Tibial nerve (tissue), 4 donors: ENCODE measurements at regions not wholly inside any gene's neighbourhood (a gene's known extent, or its start where the extent isn't known, plus 50 kb on each side); places are given as distances from the start of the nearest gene placed in this dataset.

Experiments
- DNase-seq, 2 donors: peaks; one replicate each; pipeline ENCODE4 v3.0.0-alpha.2; 2019; ENCODE audit warnings: low spot score in 2 of 2
- H3K27ac ChIP-seq, 4 donors: fragments of 200-600 bp; sonication (generic) in 3 of 4; one replicate each; pipeline ENCODE4 v1.5.1; 2017 to 2019; ENCODE audit warnings: mild to moderate bottlenecking in 1 of 4
- H3K27me3 ChIP-seq, 2 donors: fragments of 200-600 bp; sonication (generic) in 1 of 2; one replicate each; pipeline versions ENCODE4 v1.5.1 to v1.6.0; 2017 to 2019
- H3K36me3 ChIP-seq, 3 donors: fragments of 200-600 bp; sonication (generic); one replicate each; pipeline ENCODE4 v1.5.1; 2018 to 2019
- H3K4me1 ChIP-seq, 4 donors: fragments of 200-600 bp; sonication (generic) in 3 of 4; one replicate each; pipeline ENCODE4 v1.5.1; 2017 to 2019
- H3K4me3 ChIP-seq, 4 donors: fragments of 200-600 bp; sonication (generic) in 3 of 4; one replicate each; pipeline ENCODE4 v1.5.1; 2017 to 2019; ENCODE audit warnings: mild to moderate bottlenecking in 1 of 4, moderate library complexity in 1 of 4
- H3K9me3 ChIP-seq, 4 donors: fragments of 200-600 bp; sonication (generic) in 3 of 4; one replicate each; pipeline ENCODE4 v1.5.1; 2017 to 2019
- CTCF ChIP-seq, 5 experiments: fragments of 200-600 bp in 3 of 5; fragments of 450-650 bp in 2 of 5; sonication (generic) in 3 of 5; IDR thresholded peaks; one replicate each; pipeline ENCODE4 v1.5.1; 2016 to 2019; ENCODE audit warnings: antibody characterized with exemption in 5 of 5, mild to moderate bottlenecking in 3 of 5, moderate library complexity in 2 of 5
- EP300 ChIP-seq, 2 donors: sonication (generic); formaldehyde crosslinking; IDR thresholded peaks; one replicate each; pipeline ENCODE4 v1.6.1; 2017; ENCODE audit warnings: antibody characterized with exemption in 2 of 2, mild to moderate bottlenecking in 1 of 2
- POLR2A ChIP-seq, 2 donors: fragments of 450-650 bp; IDR thresholded peaks; one replicate each; pipeline ENCODE4 v1.6.1; 2017; ENCODE audit warnings: antibody characterized with exemption in 2 of 2, mild to moderate bottlenecking in 2 of 2, moderate library complexity in 2 of 2
- WGBS, 2 donors: methylation state at CpG; one replicate each; pipeline ENCODE4 v1.1.5; 2018; 5-methylcytosine and 5-hydroxymethylcytosine counted together

- H3K4me1 ChIP-seq = no peaks in the 10 kb centered on the region
- 55 to 63% methylated on average over 5 of the region's 5 CpGs for WGBS, 2 donors
- H3K36me3 ChIP-seq = no peaks in the 10 kb centered on the region
- H3K4me3 ChIP-seq = no peak overlapping the region
- H3K27ac ChIP-seq = no peak overlapping the region
- no peaks in the 10 kb centered on the region for H3K9me3 ChIP-seq
- TF ChIP-seq POLR2A (IDR thresholded peaks at IDR 0.05) (no peak), CTCF (IDR thresholded peaks at IDR 0.05) (no peak), EP300 (IDR thresholded peaks at IDR 0.05) (no peak)
- no peak for DNase-seq
- H3K27me3 ChIP-seq = no peaks in the 10 kb centered on the region
Observed at GRCh38 chr1:166327886-166328285, 161.1 kb upstream of the FAM78B start.

- no peak overlapping the region for H3K4me3 ChIP-seq
- 77 to 82% methylated on average over 1 of the region's 1 CpG for WGBS, 2 donors
- no peaks in the 10 kb centered on the region for H3K4me1 ChIP-seq
- no peak overlapping the region for H3K27ac ChIP-seq
- TF ChIP-seq POLR2A (IDR thresholded peaks at IDR 0.05) (no peak), EP300 (IDR thresholded peaks at IDR 0.05) (no peak), CTCF (IDR thresholded peaks at IDR 0.05) (no peak)
- no peaks in the 10 kb centered on the region for H3K9me3 ChIP-seq
- no peaks in the 10 kb centered on the region for H3K36me3 ChIP-seq
- DNase-seq = no peak
- H3K27me3 ChIP-seq = no peaks in the 10 kb centered on the region
Observed at GRCh38 chr1:166328956-166329355, 162.2 kb upstream of the FAM78B start.

- no peak for DNase-seq
- no peaks in the 10 kb centered on the region for H3K4me1 ChIP-seq
- H3K36me3 ChIP-seq = no peaks in the 10 kb centered on the region
- H3K27ac ChIP-seq = no peak overlapping the region
- TF ChIP-seq EP300 (IDR thresholded peaks at IDR 0.05) = no peak
- TF ChIP-seq CTCF (IDR thresholded peaks at IDR 0.05) = no peak
- TF ChIP-seq POLR2A (IDR thresholded peaks at IDR 0.05) = no peak
- no peak overlapping the region for H3K4me3 ChIP-seq
- no peaks in the 10 kb centered on the region for H3K9me3 ChIP-seq
- no peaks in the 10 kb centered on the region for H3K27me3 ChIP-seq
- WGBS, 2 donors = 63 to 71% methylated on average over 1 of the region's 1 CpG
Observed at GRCh38 chr1:166330096-166330495, 163.3 kb upstream of the FAM78B start.

GRCh38 chr1:166338105-166338504 is 171.3 kb upstream of the FAM78B start:
- no peak for DNase-seq
- Histone ChIP-seq H3K36me3 (no peaks in the 10 kb centered on the region), H3K9me3 (no peaks in the 10 kb centered on the region), H3K4me1 (no peaks in the 10 kb centered on the region), H3K27me3 (no peaks in the 10 kb centered on the region), H3K27ac (no peak overlapping the region), H3K4me3 (no peak overlapping the region)
- 93 to 97% methylated on average over 2 of the region's 2 CpGs for WGBS, 2 donors
- TF ChIP-seq CTCF (IDR thresholded peaks at IDR 0.05) (no peak), EP300 (IDR thresholded peaks at IDR 0.05) (no peak), POLR2A (IDR thresholded peaks at IDR 0.05) (no peak)

- TF ChIP-seq EP300 (IDR thresholded peaks at IDR 0.05) = no peak
- no peak for TF ChIP-seq POLR2A (IDR thresholded peaks at IDR 0.05)
- TF ChIP-seq CTCF (IDR thresholded peaks at IDR 0.05) = no peak
- Histone ChIP-seq H3K9me3 (no peaks in the 10 kb centered on the region), H3K27me3 (no peaks in the 10 kb centered on the region), H3K27ac (no peak overlapping the region), H3K4me3 (no peak overlapping the region), H3K4me1 (no peaks in the 10 kb centered on the region), H3K36me3 (no peaks in the 10 kb centered on the region)
- DNase-seq = no peak
Observed at GRCh38 chr1:166340709-166341108, 173.9 kb upstream of the FAM78B start.
